ENCODE measurements at regions not wholly inside any gene's neighbourhood (a gene's known extent, or its start where the extent isn't known, plus 50 kb on each side); places are given as distances from the start of the nearest gene placed in this dataset.
"Not testable (repeated sequence)": the region's sequence is repeated elsewhere in the genome, so short reads cannot be mapped to it uniquely, and the experiment has no call there.

DNA sequence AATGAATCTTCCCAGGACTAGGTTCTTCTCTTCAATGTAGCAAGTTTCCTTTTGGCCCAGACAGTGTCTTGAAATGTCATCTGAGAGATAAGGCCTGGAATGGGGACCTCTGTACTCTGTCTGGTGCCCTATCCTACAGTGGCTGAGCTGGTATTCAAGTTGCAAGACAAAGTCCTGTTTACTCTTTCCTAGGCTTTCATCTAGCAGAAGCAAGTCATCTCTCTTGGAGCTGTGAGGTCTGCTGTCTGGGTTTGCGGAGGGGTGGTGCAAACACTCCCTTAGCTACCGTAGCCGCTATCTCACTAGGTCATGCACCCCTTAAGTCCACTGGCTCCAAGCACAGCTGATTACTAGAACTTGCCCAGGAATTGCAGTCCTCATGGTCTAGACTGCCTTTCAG, 149.7 kb upstream of the SLC16A7 start:
- intact Hi-C loops (cut with micrococcal nuclease) = no loop called here
- ATAC-seq (no peak), DNase-seq (no peak)
- Histone ChIP-seq H3K4me1 (ENCODE audit: control insufficient read depth in 2 of 2, insufficient read depth in 2 of 2, low read length in 2 of 2) (no peaks in the 10 kb centered on the region), H3K9me3 (ENCODE audit: control insufficient read depth in 2 of 3, low read length in 3 of 3) (no peaks in the 10 kb centered on the region), H3K36me3 (ENCODE audit: control insufficient read depth in 2 of 3, insufficient read depth in 3 of 3, low read length in 3 of 3) (no peaks in the 10 kb centered on the region), H3K27ac (ENCODE audit: low read depth, low read length) (no peak overlapping the region), H3K27me3 (ENCODE audit: control insufficient read depth in 2 of 2, insufficient read depth in 2 of 2, low read length in 2 of 2) (no peaks in the 10 kb centered on the region), H3K4me3 (ENCODE audit: low read length) (no peak overlapping the region)
- Mint-ChIP-seq H3K4me1 (no peaks in the 10 kb centered on the region), H3K27me3 (peaks cover 0 to 19% (median 8%) of the 10 kb centered on the region in 5 donors), H3K4me3 (no peak overlapping the region), H3K36me3 (peaks cover 0 to 14% (median 0%) of the 10 kb centered on the region in 5 donors), H3K9me3 (peaks cover 3 to 20% (median 10%) of the 10 kb centered on the region in 11 donors), H3K27ac (no peak overlapping the region)
- POLR2A ChIA-PET = no interaction called here
- CTCF ChIA-PET = interaction anchor here (0.6 to 1.6 kb wide), 5 partner anchors 315 to 389 kb away, joined by 3 to 7 read pairs (median 4); no protein-coding TSS in a partner anchor

DNA sequence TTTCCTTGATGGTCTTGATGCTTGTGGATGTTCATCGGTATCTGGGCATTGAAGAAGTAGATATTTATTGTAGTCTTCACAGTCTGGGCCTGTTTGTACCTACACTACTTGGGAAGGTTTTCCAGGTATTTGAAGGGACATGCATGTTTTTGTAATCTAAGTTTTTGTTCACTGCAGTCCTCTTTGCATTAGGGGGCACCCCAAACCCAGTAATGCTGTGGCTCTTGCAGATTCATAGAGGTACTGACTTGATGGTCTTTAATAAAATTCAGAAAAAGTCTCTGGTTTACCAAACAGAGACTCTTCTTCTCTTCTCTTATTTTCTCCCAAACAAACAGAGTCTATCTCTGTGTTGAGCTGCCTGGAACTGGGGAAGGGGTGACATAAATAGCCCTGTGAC, 150.9 kb upstream of the SLC16A7 start:
- POLR2A ChIA-PET = no interaction called here
- H3K27me3 ChIP-seq (ENCODE audit: control insufficient read depth in 2 of 2, insufficient read depth in 2 of 2, low read length in 2 of 2) = no peaks in the 10 kb centered on the region
- H3K36me3 ChIP-seq (ENCODE audit: control insufficient read depth in 2 of 3, insufficient read depth in 3 of 3, low read length in 3 of 3) = no peaks in the 10 kb centered on the region
- H3K4me3 Mint-ChIP-seq = no peak overlapping the region
- DNase-seq = peak in 5 of 9 donors; percentile 15 to 41 (median 26)
- intact Hi-C loops (cut with micrococcal nuclease) = loop anchor here (1.0 kb wide), 3 partner anchors 151 to 390 kb away; partner anchors contain the start of gene SLC16A7 (in 1 of the 2)
- no peak overlapping the region for H3K27ac Mint-ChIP-seq
- H3K36me3 Mint-ChIP-seq = peaks cover 0 to 19% (median 0%) of the 10 kb centered on the region in 5 donors
- ATAC-seq = no peak
- H3K27ac ChIP-seq (ENCODE audit: low read depth, low read length) = no peak overlapping the region
- peaks cover 10 to 32% (median 15%) of the 10 kb centered on the region in 11 donors for H3K9me3 Mint-ChIP-seq
- H3K27me3 Mint-ChIP-seq = peaks cover 0 to 19% (median 9%) of the 10 kb centered on the region in 5 donors
- H3K4me3 ChIP-seq (ENCODE audit: low read length) = no peak overlapping the region
- H3K4me1 ChIP-seq (ENCODE audit: control insufficient read depth in 2 of 2, insufficient read depth in 2 of 2, low read length in 2 of 2) = no peaks in the 10 kb centered on the region
- CTCF ChIA-PET = interaction anchor here (1.0 to 1.6 kb wide), 2 partner anchors 364 to 390 kb away, joined by 3 to 5 read pairs; no protein-coding TSS in a partner anchor
- no peaks in the 10 kb centered on the region for H3K9me3 ChIP-seq (ENCODE audit: control insufficient read depth in 2 of 3, low read length in 3 of 3)
- no peaks in the 10 kb centered on the region for H3K4me1 Mint-ChIP-seq

DNA sequence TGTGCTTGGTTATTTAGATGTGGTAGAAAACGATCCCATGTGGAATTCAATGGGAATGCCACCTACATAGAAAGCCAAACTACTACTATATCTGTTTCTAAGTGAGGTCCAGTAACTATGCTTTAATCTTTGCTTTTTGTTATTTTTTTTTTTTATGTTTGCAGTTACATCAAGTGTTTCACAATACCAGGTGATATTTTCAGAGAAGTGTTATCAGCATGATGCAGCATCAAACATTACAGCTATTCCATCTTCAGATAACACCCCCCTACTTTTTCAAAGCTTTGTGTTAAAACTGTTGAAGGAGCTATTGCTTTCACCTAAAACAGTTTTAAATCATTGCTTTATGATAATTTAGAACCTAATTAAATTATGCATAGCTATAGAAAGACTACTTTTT, 163.8 kb upstream of the SLC16A7 start:
- no peaks in the 10 kb centered on the region for H3K9me3 Mint-ChIP-seq
- H3K9me3 ChIP-seq (ENCODE audit: control insufficient read depth in 2 of 3, low read length in 3 of 3) = no peaks in the 10 kb centered on the region

DNA sequence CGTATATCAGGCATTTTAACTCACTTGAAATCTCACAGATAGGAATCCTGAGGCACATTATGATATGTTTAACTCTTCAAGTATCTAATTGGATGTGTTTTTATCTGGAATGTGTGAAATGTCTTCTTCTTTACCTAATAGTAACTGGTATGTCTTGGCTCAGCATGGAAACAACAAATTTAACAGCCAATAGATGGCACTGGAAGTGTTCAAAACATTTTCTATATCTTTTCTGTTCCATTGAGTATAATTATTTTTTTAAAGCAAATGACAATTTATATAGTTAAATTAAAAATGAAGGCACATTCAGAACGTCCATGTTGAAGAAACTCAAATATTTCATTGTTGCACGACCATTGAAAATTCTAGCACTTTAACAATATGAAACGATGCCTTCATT, 164.6 kb upstream of the SLC16A7 start:
- Histone ChIP-seq H3K4me3 (ENCODE audit: low read length) (no peak overlapping the region), H3K27me3 (ENCODE audit: control insufficient read depth in 2 of 2, insufficient read depth in 2 of 2, low read length in 2 of 2) (no peaks in the 10 kb centered on the region), H3K36me3 (ENCODE audit: control insufficient read depth in 2 of 3, insufficient read depth in 3 of 3, low read length in 3 of 3) (no peaks in the 10 kb centered on the region), H3K9me3 (ENCODE audit: control insufficient read depth in 2 of 3, low read length in 3 of 3) (no peaks in the 10 kb centered on the region), H3K4me1 (ENCODE audit: control insufficient read depth in 2 of 2, insufficient read depth in 2 of 2, low read length in 2 of 2) (no peaks in the 10 kb centered on the region), H3K27ac (ENCODE audit: low read depth, low read length) (no peak overlapping the region)
- CTCF ChIA-PET = interaction anchor here (0.6 kb wide), 1 partner anchor 381 kb away, joined by 3 read pairs; no protein-coding TSS in a partner anchor
- no peak for ATAC-seq
- Mint-ChIP-seq H3K4me3 (no peak overlapping the region), H3K27ac (no peak overlapping the region), H3K4me1 (no peaks in the 10 kb centered on the region), H3K36me3 (no peaks in the 10 kb centered on the region), H3K27me3 (peaks cover 0 to 6% (median 0%) of the 10 kb centered on the region in 5 donors), H3K9me3 (no peaks in the 10 kb centered on the region)
- POLR2A ChIA-PET = no interaction called here
- DNase-seq = peak in 2 of 9 donors; percentile 6 to 7
- intact Hi-C loops (cut with micrococcal nuclease) = loop anchor here in 1 of 2 donors (1.0 to 10.0 kb wide), 3 partner anchors 114 to 404 kb away; no protein-coding TSS in a partner anchor

More for the DNA sequence above, 163.8 kb upstream of the SLC16A7 start:
- no peak overlapping the region for H3K27ac Mint-ChIP-seq
- Histone ChIP-seq H3K36me3 (ENCODE audit: control insufficient read depth in 2 of 3, insufficient read depth in 3 of 3, low read length in 3 of 3) (no peaks in the 10 kb centered on the region), H3K27me3 (ENCODE audit: control insufficient read depth in 2 of 2, insufficient read depth in 2 of 2, low read length in 2 of 2) (no peaks in the 10 kb centered on the region), H3K4me3 (ENCODE audit: low read length) (no peak overlapping the region), H3K4me1 (ENCODE audit: control insufficient read depth in 2 of 2, insufficient read depth in 2 of 2, low read length in 2 of 2) (no peaks in the 10 kb centered on the region), H3K27ac (ENCODE audit: low read depth, low read length) (no peak overlapping the region)
- no peak overlapping the region for H3K4me3 Mint-ChIP-seq
- peaks cover 0 to 3% (median 0%) of the 10 kb centered on the region in 7 donors for H3K4me1 Mint-ChIP-seq
- CTCF ChIA-PET = interaction anchor here (0.8 to 2.0 kb wide), 2 partner anchors 164 to 376 kb away, joined by 3 to 10 read pairs; partner anchors contain the start of gene SLC16A7
- POLR2A ChIA-PET = no interaction called here
- DNase-seq = no peak
- no peaks in the 10 kb centered on the region for H3K36me3 Mint-ChIP-seq
- peaks cover 0 to 6% (median 0%) of the 10 kb centered on the region in 5 donors for H3K27me3 Mint-ChIP-seq
- intact Hi-C loops (cut with micrococcal nuclease) = loop anchor here in 1 of 2 donors (10.0 kb wide), 1 partner anchor 113 kb away; no protein-coding TSS in a partner anchor
- ATAC-seq = no peak

DNA sequence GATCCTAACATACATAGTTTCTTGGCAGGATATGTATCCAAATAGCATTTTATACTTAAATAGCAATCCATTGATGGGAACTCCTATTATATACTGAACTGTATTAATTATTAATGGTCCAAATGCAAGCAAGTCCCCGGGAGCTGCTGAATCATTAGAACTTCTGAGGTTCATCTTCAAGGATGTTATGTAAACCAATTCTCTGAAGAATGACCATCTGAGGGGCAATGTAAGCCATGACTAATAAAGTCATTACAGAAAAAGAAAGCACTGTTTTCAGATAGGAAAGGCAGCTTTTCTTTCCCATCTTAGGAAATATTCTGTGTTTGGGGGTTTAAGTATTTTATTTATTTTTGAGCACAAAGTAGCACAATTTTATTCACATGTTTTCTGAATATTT, 166.1 kb upstream of the SLC16A7 start:
- POLR2A ChIA-PET = no interaction called here
- H3K36me3 Mint-ChIP-seq = no peaks in the 10 kb centered on the region
- intact Hi-C loops (cut with micrococcal nuclease) = loop anchor here in 1 of 2 donors (10.0 kb wide), 1 partner anchor 115 kb away; no protein-coding TSS in a partner anchor
- no peaks in the 10 kb centered on the region for H3K4me1 Mint-ChIP-seq
- H3K27me3 Mint-ChIP-seq = peaks cover 0 to 6% (median 0%) of the 10 kb centered on the region in 5 donors
- DNase-seq (no peak), ATAC-seq (no peak)
- H3K27me3 ChIP-seq (ENCODE audit: control insufficient read depth in 2 of 2, insufficient read depth in 2 of 2, low read length in 2 of 2) = no peaks in the 10 kb centered on the region
- no peak overlapping the region for H3K4me3 Mint-ChIP-seq
- no peaks in the 10 kb centered on the region for H3K9me3 ChIP-seq (ENCODE audit: control insufficient read depth in 2 of 3, low read length in 3 of 3)
- no peak overlapping the region for H3K4me3 ChIP-seq (ENCODE audit: low read length)
- CTCF ChIA-PET = interaction anchor here (1.1 kb wide), 1 partner anchor 379 kb away, joined by 3 read pairs; no protein-coding TSS in a partner anchor
- no peaks in the 10 kb centered on the region for H3K4me1 ChIP-seq (ENCODE audit: control insufficient read depth in 2 of 2, insufficient read depth in 2 of 2, low read length in 2 of 2)
- H3K27ac ChIP-seq (ENCODE audit: low read depth, low read length) = no peak overlapping the region
- H3K9me3 Mint-ChIP-seq = no peaks in the 10 kb centered on the region
- no peaks in the 10 kb centered on the region for H3K36me3 ChIP-seq (ENCODE audit: control insufficient read depth in 2 of 3, insufficient read depth in 3 of 3, low read length in 3 of 3)
- no peak overlapping the region for H3K27ac Mint-ChIP-seq

DNA sequence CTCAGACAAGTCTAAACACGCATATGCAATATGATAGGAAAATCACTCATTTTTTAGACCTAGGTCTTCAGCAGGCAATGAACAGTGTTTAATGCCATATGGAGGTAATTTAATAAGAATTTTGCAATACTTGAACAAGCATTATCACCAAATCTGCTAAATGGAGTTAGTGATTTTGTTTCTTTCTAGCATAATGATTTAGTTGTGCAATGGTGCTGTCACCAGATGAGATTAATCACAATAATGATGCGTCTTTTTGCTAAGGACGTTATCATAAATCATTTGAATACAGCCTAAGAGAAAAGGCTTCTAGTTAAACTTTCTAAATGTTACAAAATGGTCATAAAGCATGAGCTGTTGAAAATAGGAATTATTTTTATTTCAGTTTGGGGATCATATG, 170.0 kb upstream of the SLC16A7 start:
- CTCF ChIA-PET = no interaction called here
- no peak for DNase-seq
- H3K27ac Mint-ChIP-seq = no peak overlapping the region

DNA sequence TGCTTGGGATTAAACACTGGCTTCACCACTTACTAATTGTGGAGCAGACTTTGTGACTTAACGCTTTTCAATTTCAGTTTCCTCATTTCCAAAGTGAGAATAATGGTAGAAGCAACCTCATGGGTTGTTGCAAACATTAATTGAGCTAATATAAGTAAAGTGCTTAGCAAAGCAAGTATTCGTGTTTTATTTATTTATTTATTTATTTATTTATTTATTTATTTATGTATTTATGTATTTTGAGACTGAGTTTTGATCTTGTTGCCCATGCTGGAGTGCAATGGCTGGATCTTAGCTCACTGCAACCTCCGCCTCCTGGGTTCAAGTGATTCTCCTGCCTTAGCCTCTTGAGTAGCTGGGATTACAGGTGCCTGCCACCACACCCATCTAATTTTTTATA, 171.2 kb upstream of the SLC16A7 start:
- H3K4me3 Mint-ChIP-seq, CTCF ChIA-PET: not testable (repeated sequence)
- peaks cover 0 to 14% (median 0%) of the 10 kb centered on the region in 5 donors for H3K27me3 Mint-ChIP-seq

More for the DNA sequence above, 170.0 kb upstream of the SLC16A7 start:
- POLR2A ChIA-PET = interaction anchor here (0.6 kb wide), 1 partner anchor 11 kb away, joined by 3 read pairs; no protein-coding TSS in a partner anchor
- H3K4me1 ChIP-seq (ENCODE audit: control insufficient read depth in 2 of 2, insufficient read depth in 2 of 2, low read length in 2 of 2) = no peaks in the 10 kb centered on the region
- H3K36me3 ChIP-seq (ENCODE audit: control insufficient read depth in 2 of 3, insufficient read depth in 3 of 3, low read length in 3 of 3) = no peaks in the 10 kb centered on the region
- H3K27ac ChIP-seq (ENCODE audit: low read depth, low read length) = no peak overlapping the region
- no peak for ATAC-seq
- Mint-ChIP-seq H3K4me3 (no peak overlapping the region), H3K27me3 (peaks cover 0 to 12% (median 0%) of the 10 kb centered on the region in 5 donors), H3K9me3 (no peaks in the 10 kb centered on the region), H3K36me3 (no peaks in the 10 kb centered on the region), H3K4me1 (no peaks in the 10 kb centered on the region)
- no peaks in the 10 kb centered on the region for H3K27me3 ChIP-seq (ENCODE audit: control insufficient read depth in 2 of 2, insufficient read depth in 2 of 2, low read length in 2 of 2)
- intact Hi-C loops (cut with micrococcal nuclease) = no loop called here
- no peaks in the 10 kb centered on the region for H3K9me3 ChIP-seq (ENCODE audit: control insufficient read depth in 2 of 3, low read length in 3 of 3)
- H3K4me3 ChIP-seq (ENCODE audit: low read length) = no peak overlapping the region

More for the DNA sequence above, 171.2 kb upstream of the SLC16A7 start:
- H3K4me1 ChIP-seq (ENCODE audit: control insufficient read depth in 2 of 2, insufficient read depth in 2 of 2, low read length in 2 of 2); H3K9me3 ChIP-seq (ENCODE audit: control insufficient read depth in 2 of 3, low read length in 3 of 3); ATAC-seq; intact Hi-C loops (cut with micrococcal nuclease); H3K4me3 ChIP-seq (ENCODE audit: low read length); H3K27me3 ChIP-seq (ENCODE audit: control insufficient read depth in 2 of 2, insufficient read depth in 2 of 2, low read length in 2 of 2); DNase-seq; H3K36me3 Mint-ChIP-seq; POLR2A ChIA-PET; H3K27ac Mint-ChIP-seq; H3K4me1 Mint-ChIP-seq; H3K27ac ChIP-seq (ENCODE audit: low read depth, low read length); H3K9me3 Mint-ChIP-seq; H3K36me3 ChIP-seq (ENCODE audit: control insufficient read depth in 2 of 3, insufficient read depth in 3 of 3, low read length in 3 of 3): not testable (repeated sequence)
